Keratinocyte (primary cell): ENCODE measurements at regions not wholly inside any gene's neighbourhood (a gene's known extent, or its start where the extent isn't known, plus 50 kb on each side); places are given as distances from the start of the nearest gene placed in this dataset.
"Not testable (repeated sequence)": the region's sequence is repeated elsewhere in the genome, so short reads cannot be mapped to it uniquely, and the experiment has no call there.

Experiments
- DNase-seq: peaks from one replicate; pipeline ENCODE4 v3.0.0-alpha.2; 2011; ENCODE audit warnings: low read depth, missing footprints, low spot score
- FAIRE-seq: peaks from 2 replicates; lab custom pipeline; 2011; peaks lifted over from hg19 to GRCh38; lab: Jason Lieb, UNC
- H2AFZ ChIP-seq: 2 replicates; pipeline ENCODE4 v1.6.0; 2012; ENCODE audit warnings: low read length, control low read depth, inconsistent platforms; ENCODE audit not compliant: control insufficient read depth
- H3K27ac ChIP-seq: 2 replicates; pipeline ENCODE4 v1.5.1; 2011; ENCODE audit warnings: low read length; ENCODE audit not compliant: control insufficient read depth, insufficient read depth
- H3K27me3 ChIP-seq: 3 replicates; pipeline ENCODE4 v1.6.0; 2011; ENCODE audit warnings: low read length; ENCODE audit not compliant: control insufficient read depth, insufficient read depth; ENCODE audit errors: extremely low read depth
- H3K36me3 ChIP-seq, 2 experiments: 2 replicates in 1 of 2; 3 replicates in 1 of 2; pipeline ENCODE4 v1.5.1; 2011; ENCODE audit warnings: low read length in 2 of 2, mild to moderate bottlenecking in 1 of 2; ENCODE audit not compliant: control insufficient read depth in 2 of 2, insufficient read depth in 2 of 2; ENCODE audit errors: extremely low read depth in 1 of 2
- H3K4me1 ChIP-seq: 3 replicates; pipeline ENCODE4 v1.5.1; 2011; ENCODE audit warnings: low read length; ENCODE audit not compliant: control insufficient read depth, insufficient read depth; ENCODE audit errors: extremely low read depth
- H3K4me2 ChIP-seq: 3 replicates; pipeline ENCODE4 v1.6.0; 2011; ENCODE audit warnings: low read depth, low read length; ENCODE audit not compliant: control insufficient read depth, insufficient read depth; ENCODE audit errors: extremely low read depth
- H3K4me3 ChIP-seq, 3 experiments: fragments of 200-600 bp in 1 of 3; sonication (generic) in 1 of 3; 2 replicates in 2 of 3; 3 replicates in 1 of 3; pipeline ENCODE4 v1.5.1; 2011 to 2016; ENCODE audit warnings: low read length in 3 of 3, mild to moderate bottlenecking in 3 of 3, control low read depth in 2 of 3, inconsistent platforms in 1 of 3, low read depth in 1 of 3, mixed read lengths in 1 of 3, mixed run types in 1 of 3, moderate library complexity in 1 of 3; ENCODE audit not compliant: control insufficient read depth in 2 of 3, insufficient read depth in 2 of 3; ENCODE audit errors: extremely low read depth in 1 of 3
- H3K79me2 ChIP-seq: 2 replicates; pipeline ENCODE4 v1.6.0; 2012; ENCODE audit warnings: low read length; ENCODE audit not compliant: control insufficient read depth, insufficient read depth
- H3K9ac ChIP-seq: 3 replicates; pipeline ENCODE4 v1.6.0; 2011; ENCODE audit warnings: low read length; ENCODE audit not compliant: control insufficient read depth, insufficient read depth; ENCODE audit errors: extremely low read depth
- H3K9me1 ChIP-seq: 3 replicates; pipeline ENCODE4 v1.6.0; 2011; ENCODE audit warnings: low read length; ENCODE audit not compliant: control insufficient read depth, insufficient read depth; ENCODE audit errors: extremely low read depth
- H3K9me3 ChIP-seq: 2 replicates; pipeline ENCODE4 v1.5.1; 2012; ENCODE audit warnings: low read depth, low read length; ENCODE audit not compliant: control insufficient read depth
- H4K20me1 ChIP-seq: 3 replicates; pipeline ENCODE4 v1.6.0; 2011; ENCODE audit warnings: low read length; ENCODE audit not compliant: control insufficient read depth, insufficient read depth; ENCODE audit errors: extremely low read depth
- dilution Hi-C: fragments of 300-500 bp; cut with MboI; formaldehyde crosslinking; loops from one replicate; pipeline ENCODE4 v1.7.0; 2020; ENCODE audit warnings: low sequenced_read_pairs; ENCODE audit not compliant: extremely low pct_ligation_motif_present
- small RNA-seq, 3 experiments: library from RNA; depleted of rRNA; stranded (forward); fragments of <200 nt; gene quantifications; one replicate each; pipeline ENCODE3, GENCODE V24; 2012; ENCODE audit warnings: low read depth in 3 of 3, low replicate concordance in 1 of 3; ENCODE audit not compliant: insufficient read length in 3 of 3

- H4K20me1 ChIP-seq, FAIRE-seq, H3K4me2 ChIP-seq, H3K36me3 ChIP-seq, H3K27ac ChIP-seq, DNase-seq, H2AFZ ChIP-seq, H3K9me3 ChIP-seq, H3K9ac ChIP-seq, H3K79me2 ChIP-seq, H3K4me3 ChIP-seq, H3K27me3 ChIP-seq, H3K4me1 ChIP-seq, dilution Hi-C loops, H3K9me1 ChIP-seq: not testable (repeated sequence)
Observed at GRCh38 chr22:16897365-16897764, 72.2 kb upstream of the XKR3 start.

DNA sequence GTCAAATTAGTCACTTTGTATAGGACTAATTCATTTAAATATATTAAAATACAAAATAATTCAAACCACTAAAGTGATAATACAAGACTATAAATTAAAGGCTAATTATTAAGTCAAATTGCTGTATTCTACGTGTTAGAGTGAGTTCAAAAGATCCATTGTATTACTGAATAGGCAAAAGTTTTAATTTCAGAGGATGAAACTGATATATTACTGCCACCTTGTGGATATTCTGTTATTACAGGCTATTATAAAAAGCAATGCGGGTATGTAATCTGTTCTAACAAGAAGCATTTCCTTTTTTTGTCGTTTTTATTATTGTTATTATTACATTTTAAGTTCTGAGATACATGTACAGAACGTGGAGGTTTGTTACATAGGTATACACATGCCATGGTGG, 66.7 kb upstream of the XKR3 start:
- H3K9me1 ChIP-seq, H3K4me3 ChIP-seq, DNase-seq, H2AFZ ChIP-seq, H4K20me1 ChIP-seq, H3K79me2 ChIP-seq, H3K4me2 ChIP-seq, H3K27me3 ChIP-seq, H3K36me3 ChIP-seq, FAIRE-seq, dilution Hi-C loops, H3K9me3 ChIP-seq, H3K4me1 ChIP-seq, H3K9ac ChIP-seq, H3K27ac ChIP-seq: not testable (repeated sequence)

GRCh38 chr22:16876339-16876738, 51.1 kb upstream of the XKR3 start:
- H3K27me3 ChIP-seq, H3K27ac ChIP-seq, H3K4me2 ChIP-seq, dilution Hi-C loops, H3K9me3 ChIP-seq, H3K36me3 ChIP-seq, H3K4me1 ChIP-seq, H2AFZ ChIP-seq, H3K4me3 ChIP-seq, FAIRE-seq, H3K9ac ChIP-seq, H4K20me1 ChIP-seq, DNase-seq, H3K79me2 ChIP-seq, H3K9me1 ChIP-seq: not testable (repeated sequence)

Small RNA genes in the stretch of these regions (small RNA-seq; reads per million reads assigned to genes)
- 0 reads per million in 3 experiments for gene AC006548.1
- 0 reads per million in 3 experiments for gene MTND1P17
